Daoy (cell line): ENCODE measurements at regions not wholly inside any gene's neighbourhood (a gene's known extent, or its start where the extent isn't known, plus 50 kb on each side); places are given as distances from the start of the nearest gene placed in this dataset.
A peak's percentile ranks its signal among the peaks of the same experiment; 100 is the strongest.

ENCODE experiments used
- DNase-seq: peaks from one replicate; pipeline ENCODE4 v3.0.0-alpha.2; 2015; ENCODE audit warnings: low read depth

DNA sequence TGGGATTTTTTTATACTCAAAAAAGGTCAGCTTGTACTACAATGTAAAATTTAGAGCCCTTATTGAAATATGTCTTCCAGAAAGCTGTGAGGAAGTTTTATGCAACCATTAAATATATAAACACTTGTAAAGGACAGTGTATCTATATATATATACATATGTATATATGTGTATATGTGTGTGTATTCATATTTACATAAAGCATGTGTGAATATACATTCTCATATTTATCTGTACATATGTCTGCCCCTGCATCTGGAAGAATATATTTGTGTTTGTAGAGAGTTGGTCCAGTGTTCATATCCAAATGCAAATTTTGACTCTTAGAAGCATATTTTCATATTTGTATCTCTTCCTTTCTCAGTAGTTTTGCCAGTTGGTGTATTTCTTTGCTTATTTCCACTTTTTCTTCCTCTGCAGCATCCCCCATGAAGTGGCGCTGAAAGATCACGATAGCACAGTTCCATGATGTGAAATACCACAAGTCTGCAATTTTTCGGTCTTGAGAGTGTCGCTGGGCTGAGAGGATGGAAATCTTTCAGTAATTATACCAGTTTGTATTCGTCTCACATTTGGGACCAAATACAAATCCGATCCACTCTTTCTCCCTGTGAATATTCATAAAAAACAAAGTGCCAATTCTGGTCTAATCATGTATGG is 311.7 kb upstream of the DPH6 start:
- peak; percentile 4 for DNase-seq

DNA sequence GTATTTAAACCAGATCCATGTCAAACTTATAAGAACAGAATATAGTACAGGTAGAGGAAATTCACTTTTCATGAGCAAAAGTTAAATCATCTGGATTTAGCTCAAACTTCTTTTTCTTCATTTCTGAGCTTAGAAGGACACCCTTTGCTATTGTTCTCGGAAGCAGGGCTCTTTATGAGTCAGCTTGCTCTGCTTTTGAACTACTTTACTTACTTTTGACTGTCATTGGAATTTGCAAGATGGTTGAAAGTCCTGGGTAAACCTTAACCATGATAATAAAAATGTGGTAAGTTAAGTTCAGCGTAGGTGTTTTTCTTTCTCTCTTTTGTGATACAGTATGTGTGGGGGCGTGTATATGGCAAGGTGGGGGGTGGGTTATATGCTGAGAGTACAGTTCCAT is 312.7 kb upstream of the DPH6 start:
- DNase-seq = peak; percentile 5

DNA sequence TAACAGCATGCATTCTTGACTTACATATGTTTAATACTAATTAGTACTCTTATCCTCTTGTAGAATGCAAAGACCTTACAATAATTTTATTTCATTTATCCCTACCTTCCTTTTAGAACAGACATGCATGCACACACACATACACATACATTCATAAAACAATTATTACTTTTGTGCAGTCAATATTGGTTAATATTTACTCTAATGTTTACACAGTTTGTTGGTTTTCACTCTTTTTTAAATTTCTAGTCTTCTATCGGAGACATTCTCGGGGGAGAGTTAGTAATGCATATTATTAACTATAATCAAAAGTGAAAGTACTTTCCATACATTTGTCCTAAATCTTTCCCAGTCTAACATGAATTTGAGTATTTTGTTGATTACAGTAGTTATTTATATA is 317.7 kb upstream of the DPH6 start:
- no peak for DNase-seq

DNA sequence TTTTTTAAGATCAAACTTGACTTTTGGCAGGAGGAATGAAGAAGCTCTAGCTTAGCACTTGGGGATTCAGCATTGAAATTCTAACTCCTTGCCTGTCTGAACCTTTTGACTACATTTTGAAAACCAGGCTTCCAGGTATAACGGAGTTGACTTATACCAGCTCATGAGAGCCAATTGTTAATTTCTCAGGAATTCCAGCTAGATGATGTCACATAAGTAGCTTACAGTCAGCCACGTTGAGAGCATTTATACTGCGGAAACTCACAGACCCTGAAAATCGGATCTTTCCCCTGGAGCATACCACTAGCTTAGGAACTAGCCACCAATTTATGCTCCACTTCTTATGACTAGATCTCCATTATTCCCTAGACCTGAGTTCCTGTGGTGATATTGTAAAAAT is 321.4 kb upstream of the DPH6 start:
- DNase-seq = peak; percentile 35

DNA sequence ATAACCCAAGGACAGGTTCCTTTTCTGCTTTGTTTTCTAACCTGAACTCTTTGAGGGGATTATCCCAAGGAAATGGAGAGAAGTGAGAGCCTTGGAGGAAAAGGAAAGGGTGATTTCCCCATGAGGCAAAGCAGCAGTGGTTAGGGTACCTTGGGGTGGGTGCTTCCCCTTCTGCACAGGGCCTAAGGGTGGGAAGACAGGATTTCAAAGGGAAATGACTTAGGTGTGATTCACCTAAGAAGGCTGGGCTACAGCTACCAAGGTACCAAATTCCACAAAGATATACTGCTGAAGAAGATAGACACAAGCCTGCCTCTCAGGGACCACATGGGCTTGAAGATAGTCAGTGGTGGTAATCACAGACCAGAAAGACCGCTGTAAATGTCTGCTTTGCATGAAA is 325.3 kb upstream of the DPH6 start:
- DNase-seq = no peak

DNA sequence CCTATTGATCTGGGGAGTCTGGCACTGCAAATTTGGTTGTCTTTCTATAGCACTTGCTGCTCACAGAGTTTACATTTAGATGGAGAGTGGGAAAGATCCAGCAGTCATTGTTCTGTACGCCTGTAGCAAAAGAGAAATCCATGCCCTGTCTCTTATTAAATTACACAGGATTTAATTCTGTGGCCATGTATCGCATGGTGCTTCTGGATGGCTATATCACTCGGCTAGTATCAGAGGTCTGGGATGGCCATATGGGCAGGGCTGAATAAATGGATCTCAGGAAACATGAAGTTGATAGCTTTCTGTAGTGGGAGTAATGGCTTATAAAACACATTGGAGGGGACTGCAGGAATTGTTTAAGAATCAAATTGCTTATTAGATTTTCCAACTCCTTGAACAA is 325.8 kb upstream of the DPH6 start:
- DNase-seq = no peak

DNA sequence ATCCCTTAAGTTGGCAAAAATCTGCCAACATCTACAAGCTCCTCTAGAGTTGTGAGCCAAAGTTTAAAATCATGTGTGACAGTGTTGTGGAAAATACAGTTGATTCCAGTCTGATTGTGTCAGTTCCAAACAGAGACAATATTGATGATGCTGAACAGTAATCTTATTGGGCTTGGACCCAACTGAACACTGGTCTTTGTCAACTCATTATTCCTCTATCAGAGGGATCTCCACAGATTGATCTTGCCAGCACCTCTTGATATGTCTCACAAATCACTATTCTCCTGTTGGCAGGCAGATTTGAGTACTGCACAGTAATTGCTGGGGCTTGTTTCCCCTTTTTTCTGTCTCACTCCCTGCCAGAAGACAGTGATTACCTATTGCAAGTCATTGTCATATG is 326.6 kb upstream of the DPH6 start:
- DNase-seq = no peak

- DNase-seq = peak; percentile 72
These were observed 328.4 kb upstream of the DPH6 start for GRCh38 chr15:35874260-35874905.

DNA sequence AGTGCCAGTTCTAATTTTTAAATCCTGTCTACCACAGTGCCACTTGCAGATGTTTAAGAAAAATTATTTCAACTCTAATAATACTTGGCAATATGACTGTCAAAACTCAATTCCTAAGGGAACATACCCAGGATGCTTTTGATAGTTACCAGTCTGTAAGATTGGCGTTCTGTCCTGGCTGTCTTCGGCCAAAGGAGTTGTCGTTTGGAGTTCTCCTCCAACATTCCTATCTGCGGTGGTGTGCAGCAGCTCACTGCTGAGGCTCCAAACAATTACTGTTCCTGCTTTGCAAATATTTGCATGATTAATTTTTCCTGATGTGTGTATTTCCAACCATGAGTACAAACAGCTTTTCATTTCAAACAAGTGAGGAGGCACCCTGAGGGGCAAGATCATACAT is 330.8 kb upstream of the DPH6 start:
- DNase-seq = no peak

DNA sequence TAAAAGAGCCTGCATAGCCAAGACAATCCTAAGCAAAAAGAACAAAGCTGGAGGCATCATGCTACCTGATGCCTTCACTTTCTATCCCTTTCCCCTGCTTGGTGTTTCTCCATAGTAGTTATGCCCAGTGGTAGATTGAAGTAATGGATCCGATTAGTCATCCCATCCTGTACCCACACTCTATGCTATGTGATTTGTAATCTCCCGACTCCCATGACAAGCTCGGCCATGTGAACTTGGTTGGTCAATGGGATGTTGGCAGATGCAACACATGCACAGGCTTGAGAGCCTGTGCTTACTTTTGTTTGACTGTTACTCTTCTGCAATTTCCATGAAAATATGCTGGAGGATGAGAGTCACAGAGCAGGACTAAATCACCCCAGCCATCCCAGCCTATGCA is 334.9 kb upstream of the DPH6 start:
- no peak for DNase-seq

DNA sequence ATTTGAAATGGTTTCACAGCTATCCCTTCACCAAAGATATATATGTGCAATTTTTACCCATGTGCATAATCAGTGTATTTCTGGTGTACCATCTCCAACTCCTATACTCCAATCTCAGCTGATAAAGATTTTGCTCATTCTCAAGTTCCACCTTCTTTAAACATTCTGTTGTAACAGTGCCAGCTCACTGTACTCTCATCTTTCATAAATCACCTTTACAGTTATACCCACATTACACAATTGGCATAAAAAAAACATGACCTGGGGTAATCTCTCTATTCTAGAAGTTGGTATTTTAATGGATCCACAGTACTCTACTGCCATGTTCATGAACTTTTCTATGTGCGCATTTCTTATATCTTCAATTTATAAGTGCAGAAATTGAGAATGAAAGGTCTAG is 339.9 kb upstream of the DPH6 start:
- DNase-seq = no peak

DNA sequence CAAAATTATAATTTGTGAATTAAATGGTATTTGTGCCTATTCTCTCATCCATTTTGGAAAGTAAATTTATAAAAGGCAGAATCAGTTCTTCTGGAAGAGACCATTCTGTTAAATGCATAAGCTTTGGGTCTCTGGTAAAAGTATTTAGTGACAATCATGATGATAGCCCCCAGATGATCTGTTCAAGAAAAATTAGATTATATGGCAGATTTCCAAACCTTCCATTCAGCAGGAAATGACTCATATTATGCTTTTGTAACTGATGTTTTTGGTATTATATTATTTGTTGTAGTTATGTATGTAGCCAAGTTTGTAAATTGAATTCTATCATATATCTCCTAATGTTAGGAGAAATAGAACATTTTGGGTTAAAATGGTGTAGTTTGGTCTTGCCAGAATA is 340.8 kb upstream of the DPH6 start:
- DNase-seq = no peak

DNA sequence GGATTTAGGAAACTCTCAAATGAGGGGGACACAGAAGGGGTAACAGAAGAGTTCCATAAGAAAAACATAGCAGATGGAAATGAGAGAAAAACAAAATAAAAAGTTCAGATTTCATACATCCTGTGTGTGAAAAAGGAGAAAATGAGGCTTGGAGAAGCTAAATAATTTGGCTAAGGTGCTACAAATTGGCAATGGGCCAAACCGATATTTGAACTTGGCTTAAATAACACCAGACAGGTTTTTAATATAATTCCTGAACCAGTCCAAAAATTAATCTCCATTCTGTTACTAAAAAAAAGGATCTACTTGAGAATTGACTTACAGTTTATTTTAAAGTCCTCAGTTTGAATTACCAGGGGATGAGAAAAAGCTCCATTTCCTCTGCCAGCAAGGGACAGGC is 342.9 kb upstream of the DPH6 start:
- no peak for DNase-seq

DNA sequence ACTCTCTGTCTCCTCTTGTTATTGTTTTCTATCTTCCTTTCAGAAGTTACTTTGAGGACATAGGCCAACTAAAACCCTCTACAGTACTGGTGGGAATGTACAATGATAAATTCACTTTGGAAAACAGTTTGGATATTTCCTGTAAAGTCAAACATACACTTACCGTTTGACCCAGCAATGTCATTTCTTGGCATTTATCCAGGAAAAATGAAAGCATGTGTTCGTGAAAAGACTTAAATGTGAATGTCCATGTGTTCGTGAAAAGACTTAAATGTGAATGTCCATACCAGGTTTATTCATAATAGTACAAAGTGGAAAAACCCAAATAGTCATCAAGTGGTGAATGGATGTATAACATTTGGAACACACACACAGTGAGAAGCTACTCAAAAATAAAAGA is 361.5 kb upstream of the DPH6 start:
- no peak for DNase-seq

DNA sequence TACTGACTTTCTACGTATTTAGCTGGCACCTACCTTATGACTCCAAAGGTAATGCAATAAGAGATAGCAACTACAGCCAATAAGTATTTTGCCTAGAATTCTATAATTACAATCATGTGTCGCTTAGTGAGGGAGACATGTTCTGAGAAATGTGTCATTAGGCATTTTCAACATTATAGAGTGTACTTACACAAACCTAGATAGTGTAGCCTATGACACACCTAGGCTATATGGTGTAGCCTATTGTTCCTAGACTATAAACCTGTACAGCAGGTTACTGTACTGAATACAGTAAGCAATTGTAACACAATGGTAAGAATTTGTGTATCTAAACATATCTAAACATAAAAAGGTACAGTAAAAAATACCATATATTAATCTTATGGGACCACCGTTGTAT is 363.4 kb upstream of the DPH6 start:
- DNase-seq = no peak

GRCh38 chr15:35910227-35910626 is 364.3 kb upstream of the DPH6 start:
- no peak for DNase-seq

- DNase-seq = no peak
These were observed 365.2 kb upstream of the DPH6 start for GRCh38 chr15:35911052-35911777.

GRCh38 chr15:35912196-35912595 is 366.2 kb upstream of the DPH6 start:
- no peak for DNase-seq

GRCh38 chr15:35914573-35914972 is 368.6 kb upstream of the DPH6 start:
- no peak for DNase-seq

DNA sequence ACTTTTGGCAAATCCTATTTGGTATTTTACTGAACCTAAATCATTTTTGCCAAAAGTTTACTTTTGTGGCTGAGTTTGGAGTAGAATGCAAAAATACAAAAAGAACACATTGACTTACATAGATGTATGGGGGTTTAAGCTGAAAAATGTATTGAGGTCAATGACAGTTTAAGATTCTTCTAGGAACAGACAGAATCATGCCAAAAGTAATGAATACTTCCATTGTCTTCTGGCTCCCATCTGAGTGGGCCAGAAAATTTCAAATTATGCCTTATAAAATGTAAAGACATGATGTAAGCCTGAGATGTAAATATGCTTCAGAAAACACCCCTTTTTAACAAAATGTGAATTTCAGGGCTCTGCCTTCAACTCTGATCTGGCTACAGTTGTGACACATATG is 375.1 kb upstream of the DPH6 start:
- DNase-seq = no peak

DNA sequence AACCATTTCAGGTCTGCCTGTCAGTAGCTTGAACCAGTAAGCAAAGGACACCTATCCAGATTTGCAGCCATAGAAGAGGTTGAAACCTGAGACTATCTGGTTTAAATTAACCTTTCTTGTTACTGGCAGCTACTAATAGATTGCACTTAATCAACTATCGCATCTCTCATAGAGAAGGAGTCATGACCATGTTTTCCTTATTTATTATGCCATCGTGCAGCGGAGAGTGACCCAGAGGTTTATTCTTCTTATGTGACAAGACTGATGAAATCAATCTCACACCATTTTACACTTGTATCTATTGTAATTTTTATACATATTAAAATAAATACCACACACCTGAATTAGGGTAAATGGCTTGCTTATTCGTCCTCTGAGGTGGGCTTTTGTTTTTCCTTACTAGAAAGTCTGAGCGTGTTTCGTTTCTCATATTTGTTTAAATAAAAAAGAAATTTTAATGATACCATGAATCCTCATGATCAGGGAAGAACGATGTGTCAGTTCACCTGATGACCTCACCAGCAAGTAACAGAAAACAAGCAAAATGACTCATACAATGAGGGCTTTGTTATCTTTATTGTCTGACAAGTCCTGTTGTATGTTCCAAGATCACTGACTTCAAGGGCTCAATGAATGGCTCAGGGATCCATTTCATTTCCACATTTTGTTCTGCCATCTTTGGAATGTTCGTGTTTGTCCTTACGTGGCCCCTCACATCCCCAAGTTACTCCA is 379.5 kb upstream of the DPH6 start:
- DNase-seq = peak; percentile 36

DNA sequence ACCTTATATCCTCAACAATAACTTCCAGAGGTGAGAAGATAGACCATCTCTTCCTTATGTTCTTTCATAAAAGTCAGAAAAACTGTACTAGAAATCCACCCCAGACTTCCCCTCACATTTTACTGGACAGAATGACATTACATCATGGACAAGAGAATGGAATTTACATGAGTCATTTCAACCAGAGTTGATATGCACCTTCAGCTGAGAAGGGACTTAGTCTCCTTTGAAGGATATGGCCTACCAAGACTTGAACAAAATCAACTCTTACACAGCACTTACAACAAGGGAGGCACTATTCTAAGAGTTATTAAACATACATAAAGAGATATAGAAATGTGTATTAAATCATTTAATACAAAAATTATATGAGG is 380.0 kb upstream of the DPH6 start:
- peak; percentile 16 for DNase-seq

DNA sequence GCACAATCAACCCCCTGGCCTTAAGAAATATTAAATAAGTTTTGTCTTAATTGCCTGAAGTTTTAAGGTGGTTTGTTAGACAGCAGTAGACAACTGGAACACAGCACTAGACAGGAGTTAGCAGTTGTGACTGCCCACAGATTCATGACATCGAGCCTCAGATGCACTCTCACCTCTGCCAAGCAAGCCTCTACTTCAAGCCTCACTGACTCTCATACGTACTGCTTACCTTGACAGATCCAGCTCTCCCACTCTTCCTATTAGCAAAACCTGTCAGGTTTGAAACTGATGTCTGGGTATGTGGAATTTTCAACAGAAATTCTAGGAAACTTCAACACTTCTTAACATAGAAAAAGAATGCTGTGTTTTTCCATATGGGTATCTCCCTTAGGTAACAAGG is 382.9 kb upstream of the DPH6 start:
- DNase-seq = no peak
